Ishikawa (cell line): ENCODE measurements at regions not wholly inside any gene's neighbourhood (a gene's known extent, or its start where the extent isn't known, plus 50 kb on each side); places are given as distances from the start of the nearest gene placed in this dataset.

Experiments used
- RAD21 ChIP-seq: IDR thresholded peaks from 2 replicates; pipeline ENCODE4 v1.6.1; 2012; ENCODE audit warnings: low read depth
- YY1 ChIP-seq: IDR thresholded peaks from 2 replicates; pipeline ENCODE4 v1.6.1; 2012; ENCODE audit warnings: low read depth

- TF ChIP-seq RAD21 = no peak
- no peak for TF ChIP-seq YY1
Measured at GRCh38 chr3:106182950-106183511, 314.2 kb upstream of the CBLB start.
